B cell (primary cell): ENCODE measurements at regions not wholly inside any gene's neighbourhood (a gene's known extent, or its start where the extent isn't known, plus 50 kb on each side); places are given as distances from the start of the nearest gene placed in this dataset.

Source experiments
- ATAC-seq: fragments of 200-7000 bp; cut with Tn5 transposase; one replicate; pipeline ENCODE4 v1.10.0; 2021; ENCODE audit warnings: low read depth, mild to moderate bottlenecking, moderate number of reproducible peaks, moderate library complexity
- CTCF ChIA-PET: fragments of 350-600 bp; sonication (Branson Sonifier 250); formaldehyde crosslinking; loops from one replicate; lab custom pipeline; 2021; ENCODE audit warnings: antibody characterized with exemption, inconsistent platforms; lab: Charles Lee
- POLR2A ChIA-PET: fragments of 350-600 bp; sonication (Branson Sonifier 250); formaldehyde crosslinking; loops from one replicate; lab custom pipeline; 2021; ENCODE audit warnings: antibody characterized with exemption; lab: Charles Lee
- DNase-seq: peaks from one replicate; pipeline ENCODE4 v3.0.0; 2013
- H2AFZ ChIP-seq: 2 replicates; pipeline ENCODE4 v1.6.1; 2012; ENCODE audit warnings: mild to moderate bottlenecking, low read depth, low read length; ENCODE audit not compliant: insufficient read depth, poor library complexity, severe bottlenecking
- H3K27ac ChIP-seq, 2 donors: 1 replicate in 1 of 2; 2 replicates in 1 of 2; pipeline ENCODE4 v1.5.1; 2012 to 2013; ENCODE audit warnings: low read length in 2 of 2, mild to moderate bottlenecking in 2 of 2, moderate library complexity in 1 of 2
- H3K27me3 ChIP-seq, 4 experiments: fragments of 200-600 bp in 1 of 4; sonication (generic) in 1 of 4; replicated peaks in 1 of 4; 1 replicate in 2 of 4; 2 replicates in 2 of 4; pipeline versions ENCODE4 v1.6.1 to v1.7.0; 2013 to 2016; ENCODE audit warnings: low read length in 3 of 4, mild to moderate bottlenecking in 2 of 4, mixed read lengths in 1 of 4, moderate library complexity in 1 of 4; ENCODE audit not compliant: insufficient read depth in 4 of 4, control insufficient read depth in 3 of 4; ENCODE audit errors: control extremely low read depth in 1 of 4
- H3K36me3 ChIP-seq, 2 experiments: replicated peaks in 1 of 2; 1 replicate in 1 of 2; 2 replicates in 1 of 2; pipeline versions ENCODE4 v1.6.1 to v1.7.1; 2013; ENCODE audit warnings: low read length in 1 of 2; ENCODE audit not compliant: insufficient read depth in 2 of 2, control insufficient read depth in 1 of 2; ENCODE audit errors: control extremely low read depth in 1 of 2, extremely low read depth in 1 of 2
- H3K4me1 ChIP-seq, 2 donors: fragments of 200-600 bp in 1 of 2; sonication (generic) in 1 of 2; 1 replicate in 1 of 2; 2 replicates in 1 of 2; pipeline versions ENCODE4 v1.5.1 to v1.6.1; 2013 to 2017; ENCODE audit warnings: low read length in 2 of 2; ENCODE audit not compliant: control insufficient read depth in 2 of 2, insufficient read depth in 2 of 2
- H3K4me2 ChIP-seq: replicated peaks from 2 replicates; pipeline ENCODE3; 2012; ENCODE audit warnings: mild to moderate bottlenecking, low read depth, low read length; ENCODE audit not compliant: poor library complexity, severe bottlenecking
- H3K4me3 ChIP-seq, 5 experiments: fragments of 200-600 bp in 1 of 5; sonication (generic) in 1 of 5; 1 replicate in 3 of 5; 2 replicates in 2 of 5; pipeline versions ENCODE4 v1.5.1 to v1.7.0; 2011 to 2016; ENCODE audit warnings: low read length in 4 of 5, mild to moderate bottlenecking in 4 of 5, low read depth in 2 of 5, control low read depth in 1 of 5, moderate library complexity in 1 of 5; ENCODE audit not compliant: insufficient read depth in 1 of 5; ENCODE audit errors: control extremely low read depth in 1 of 5, extremely low read depth in 1 of 5
- H3K79me2 ChIP-seq: fragments of 200-600 bp; sonication (generic); one replicate; pipeline ENCODE4 v1.6.0; 2016; ENCODE audit warnings: low read length; ENCODE audit not compliant: control insufficient read depth, insufficient read depth
- H3K9ac ChIP-seq: fragments of 200-600 bp; sonication (generic); 2 replicates; pipeline ENCODE4 v1.6.1; 2017; ENCODE audit warnings: mild to moderate bottlenecking, low read length, moderate library complexity
- H3K9me3 ChIP-seq, 3 donors: one replicate each; pipeline versions ENCODE4 v1.6.1 to v1.7.1; 2013; ENCODE audit warnings: low read length in 2 of 3; ENCODE audit not compliant: control insufficient read depth in 2 of 3, insufficient read depth in 1 of 3; ENCODE audit errors: control extremely low read depth in 1 of 3
- H4K20me1 ChIP-seq: 2 replicates; pipeline ENCODE4 v1.6.0; 2012; ENCODE audit warnings: mild to moderate bottlenecking, low read length; ENCODE audit not compliant: insufficient read depth, control insufficient read depth, poor library complexity, severe bottlenecking
- H3K27ac Mint-ChIP-seq: one replicate; pipeline ENCODE4 v1.8.0; 2021; ENCODE audit warnings: mixed read lengths
- H3K27me3 Mint-ChIP-seq: one replicate; pipeline ENCODE4 v1.8.0; 2021; ENCODE audit warnings: mixed read lengths
- H3K4me1 Mint-ChIP-seq: one replicate; pipeline ENCODE4 v1.8.0; 2021; ENCODE audit warnings: mixed read lengths
- H3K4me3 Mint-ChIP-seq: one replicate; pipeline ENCODE4 v1.8.0; 2021; ENCODE audit warnings: mixed read lengths
- H3K9me3 Mint-ChIP-seq: one replicate; pipeline ENCODE4 v1.8.0; 2022; ENCODE audit warnings: mixed read lengths; ENCODE audit not compliant: insufficient read depth
- CTCF ChIP-seq: fragments of 200-600 bp; IDR thresholded peaks from one replicate; pipeline ENCODE4 v1.8.0; 2022; ENCODE audit warnings: antibody characterized with exemption, mild to moderate bottlenecking
- EZH2 ChIP-seq: IDR thresholded peaks from 2 replicates; pipeline ENCODE4 v1.6.1; 2012; ENCODE audit warnings: borderline replicate concordance, low read depth, mild to moderate bottlenecking, moderate library complexity, low read length; ENCODE audit not compliant: insufficient read depth, poor library complexity, severe bottlenecking
- WGBS: methylation state at CpG from one replicate; pipeline ENCODE4 v1.1.5; 2013; ENCODE audit warnings: missing lambda C conversion rate; ENCODE audit not compliant: insufficient coverage; 5-methylcytosine and 5-hydroxymethylcytosine counted together
- intact Hi-C: fragments of 100-400 bp; cut with micrococcal nuclease; formaldehyde crosslinking; loops from one replicate; pipeline ENCODE4 v1.10.0; 2022

DNA sequence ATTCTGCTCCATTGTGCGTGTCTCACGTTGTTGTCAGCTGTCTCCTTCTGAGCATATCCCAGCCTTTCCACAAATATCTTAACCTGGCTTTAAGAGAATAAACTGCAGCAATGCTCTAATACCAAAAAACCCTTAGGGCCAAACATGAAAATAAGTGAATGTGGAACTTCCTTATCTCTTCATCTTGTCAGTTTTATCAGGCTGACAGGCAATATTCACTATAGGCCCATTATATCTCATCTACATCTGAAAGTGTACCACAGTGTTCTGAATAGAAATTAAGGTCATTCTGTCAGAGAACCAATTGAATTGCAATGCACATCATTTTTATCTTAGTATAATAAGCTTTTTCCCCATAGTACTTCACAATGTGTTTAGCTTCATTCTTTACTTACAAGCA is 933.1 kb upstream of the FBXO33 start:
- H3K9me3 ChIP-seq = no peaks in the 10 kb centered on the region
- H3K36me3 ChIP-seq = no peaks in the 10 kb centered on the region
- TF ChIP-seq CTCF = no peak
- no peak for TF ChIP-seq EZH2
- no peak overlapping the region for H3K27ac ChIP-seq
- H3K9me3 Mint-ChIP-seq = no peaks in the 10 kb centered on the region
- H3K4me3 ChIP-seq = no peak overlapping the region
- H3K27me3 ChIP-seq = no peaks in the 10 kb centered on the region
- H3K27me3 Mint-ChIP-seq = no peaks in the 10 kb centered on the region
- CTCF ChIA-PET = no interaction called here
- 100% methylated on average over 1 of the region's 2 CpGs for WGBS
- H3K27ac Mint-ChIP-seq = no peak overlapping the region
- H2AFZ ChIP-seq = no peak overlapping the region
- intact Hi-C loops = no loop called here
- no peaks in the 10 kb centered on the region for H4K20me1 ChIP-seq
- no peak for DNase-seq
- H3K9ac ChIP-seq = no peak overlapping the region
- no peaks in the 10 kb centered on the region for H3K79me2 ChIP-seq
- no peak overlapping the region for H3K4me3 Mint-ChIP-seq
- H3K4me1 Mint-ChIP-seq = no peaks in the 10 kb centered on the region
- H3K4me2 ChIP-seq = no peak overlapping the region
- no peaks in the 10 kb centered on the region for H3K4me1 ChIP-seq
- POLR2A ChIA-PET = no interaction called here
- no peak for ATAC-seq

DNA sequence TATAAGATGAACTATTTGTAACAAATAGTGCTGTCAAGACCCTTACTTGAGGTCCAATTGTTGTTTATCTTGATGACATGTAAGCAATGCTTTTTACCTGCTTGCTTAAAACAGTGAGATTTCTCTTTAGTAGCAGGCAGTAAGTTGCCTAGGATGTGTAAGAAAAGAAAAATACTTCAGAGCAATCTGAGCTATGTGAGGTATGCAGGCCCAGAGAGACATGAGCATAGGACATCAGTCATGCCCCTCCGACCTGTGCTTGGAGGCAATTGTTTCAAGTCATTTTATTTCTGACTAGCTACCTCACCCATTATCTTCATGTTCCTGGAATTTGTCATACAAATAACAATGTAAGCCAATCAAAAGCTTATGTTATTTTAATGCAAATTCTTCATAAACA is 930.6 kb upstream of the FBXO33 start:
- H3K27me3 Mint-ChIP-seq = no peaks in the 10 kb centered on the region
- Histone ChIP-seq H4K20me1 (no peaks in the 10 kb centered on the region), H3K27me3 (no peaks in the 10 kb centered on the region), H3K4me1 (no peaks in the 10 kb centered on the region), H3K36me3 (no peaks in the 10 kb centered on the region), H3K9ac (no peak overlapping the region), H3K27ac (no peak overlapping the region), H3K79me2 (no peaks in the 10 kb centered on the region), H3K9me3 (peaks cover 0 to 6% (median 0%) of the 10 kb centered on the region in 3 donors), H3K4me2 (no peak overlapping the region), H3K4me3 (no peak overlapping the region), H2AFZ (no peak overlapping the region)
- ATAC-seq (no peak), DNase-seq (no peak)
- H3K27ac Mint-ChIP-seq = no peak overlapping the region
- POLR2A ChIA-PET = no interaction called here
- H3K9me3 Mint-ChIP-seq = no peaks in the 10 kb centered on the region
- WGBS = no CpG with 5 or more reads among the region's 1 CpG
- CTCF ChIA-PET = no interaction called here
- no peak for TF ChIP-seq EZH2
- intact Hi-C loops = no loop called here
- no peak overlapping the region for H3K4me3 Mint-ChIP-seq
- H3K4me1 Mint-ChIP-seq = no peaks in the 10 kb centered on the region
